ENCODE measurements at regions not wholly inside any gene's neighbourhood (a gene's known extent, or its start where the extent isn't known, plus 50 kb on each side); places are given as distances from the start of the nearest gene placed in this dataset.
"Not testable (repeated sequence)": the region's sequence is repeated elsewhere in the genome, so short reads cannot be mapped to it uniquely, and the experiment has no call there.

GRCh38 chr4:105060628-105061027 lies 86.0 kb upstream of the TET2 start:
- no peak for DNase-seq

DNA sequence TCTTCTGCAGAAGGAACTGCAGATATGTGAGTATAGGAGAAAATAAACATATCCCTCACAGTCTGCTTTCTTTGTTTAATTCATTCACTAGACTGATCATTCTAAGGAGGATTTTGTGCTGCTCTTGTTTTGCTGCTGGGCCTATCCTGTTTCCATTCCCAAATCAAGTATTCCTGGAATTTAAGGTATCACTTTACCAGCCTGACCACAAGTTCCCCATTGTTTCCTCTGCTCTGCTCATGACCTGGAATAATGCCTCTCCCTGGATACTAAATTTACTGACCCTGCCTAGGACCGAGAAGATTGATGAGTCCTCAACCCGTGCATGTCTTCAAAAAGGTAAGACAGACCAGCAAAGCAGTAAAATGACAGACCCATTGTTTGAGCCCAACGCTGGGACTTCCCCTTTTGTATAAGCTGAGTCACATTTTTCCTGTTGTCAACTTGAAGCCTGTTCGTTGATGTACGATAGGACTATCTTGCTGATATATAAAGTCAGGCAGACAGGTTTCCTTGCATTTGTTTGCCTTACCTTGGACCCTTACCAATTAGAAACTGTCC lies 85.5 kb upstream of the TET2 start:
- DNase-seq = no peak

- DNase-seq = no peak
These were observed 84.9 kb upstream of the TET2 start for GRCh38 chr4:105061731-105062130.

DNA sequence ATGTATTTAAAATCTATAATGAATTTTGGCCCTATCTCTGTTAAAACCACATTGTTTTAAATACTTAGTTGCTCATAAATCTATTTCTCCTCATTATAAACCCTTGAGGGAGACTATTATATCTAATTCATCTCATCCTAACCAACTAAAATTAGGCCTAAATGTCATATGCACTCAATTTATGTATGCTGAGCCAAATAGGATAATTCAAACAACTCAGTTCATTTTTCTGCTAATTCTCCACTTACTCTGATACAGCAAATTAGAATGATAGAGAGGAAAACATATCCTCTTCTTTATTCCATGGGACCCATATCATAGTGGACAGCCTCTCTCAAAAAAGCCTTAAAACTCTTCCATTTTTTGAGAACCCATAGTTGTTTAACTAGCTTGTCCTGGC lies 80.3 kb upstream of the TET2 start:
- DNase-seq = no peak

GRCh38 chr4:105067431-105067830 lies 79.2 kb upstream of the TET2 start:
- no peak for DNase-seq

DNA sequence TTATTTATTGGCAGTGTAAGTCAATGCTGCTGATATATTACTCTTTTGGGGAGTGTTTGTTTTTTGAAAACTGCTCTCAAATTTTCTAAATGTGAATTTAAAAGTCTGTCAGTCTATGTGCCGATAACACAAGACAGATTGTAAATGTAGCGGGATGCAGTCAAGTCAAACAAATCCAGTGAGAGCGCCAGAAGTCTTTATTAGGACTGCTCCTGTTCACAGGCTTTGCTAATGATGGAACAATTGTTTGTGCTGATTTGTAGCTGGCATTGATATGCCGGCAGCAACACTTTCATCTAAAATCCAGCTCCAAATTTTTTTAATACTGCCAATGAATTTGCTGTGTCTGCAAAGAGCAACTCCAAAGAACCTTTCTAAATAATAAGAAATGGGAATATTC lies 78.7 kb upstream of the TET2 start:
- DNase-seq = no peak

DNA sequence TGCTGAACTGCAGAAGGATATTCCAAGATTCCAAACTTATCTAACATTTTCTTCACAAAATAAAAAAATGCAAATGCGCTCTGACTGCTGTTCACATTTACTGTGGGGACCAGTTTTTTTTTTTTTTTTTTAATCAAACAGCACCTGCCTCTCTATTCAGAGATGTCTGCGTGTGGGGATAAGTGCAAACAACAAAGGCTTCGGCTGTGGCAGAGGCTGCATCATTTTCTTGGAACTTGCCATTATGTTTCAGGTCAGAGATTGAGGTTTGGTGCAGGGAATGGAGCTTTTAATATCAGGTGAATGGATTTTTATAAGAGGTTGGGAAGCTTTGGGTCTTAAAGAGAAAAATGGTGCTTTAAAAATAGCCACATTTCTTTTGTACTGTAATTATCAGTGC lies 78.2 kb upstream of the TET2 start:
- DNase-seq = no peak

DNA sequence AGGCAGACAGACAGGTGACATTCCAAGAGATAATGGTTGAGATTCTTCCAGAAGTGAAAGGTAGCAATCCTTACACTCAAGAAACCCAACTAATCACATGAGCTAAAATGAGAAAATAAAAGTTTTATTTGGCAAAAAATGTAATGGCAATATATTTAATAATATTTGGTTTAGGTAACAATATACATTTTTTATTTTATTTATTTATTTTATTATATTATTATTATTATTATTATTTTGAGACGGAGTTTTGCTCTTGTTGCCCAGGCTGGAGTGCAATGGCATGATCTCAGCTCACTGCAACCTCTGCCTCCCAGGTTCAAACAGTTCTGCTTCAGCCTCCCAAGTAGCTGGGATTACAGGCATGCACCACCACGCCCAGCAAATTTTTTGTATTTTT lies 74.6 kb upstream of the TET2 start:
- not testable (repeated sequence) for DNase-seq

- no peak for DNase-seq
These were observed 72.6 kb upstream of the TET2 start for GRCh38 chr4:105074097-105074496.

GRCh38 chr4:105075045-105075444 lies 71.6 kb upstream of the TET2 start:
- DNase-seq = no peak

DNA sequence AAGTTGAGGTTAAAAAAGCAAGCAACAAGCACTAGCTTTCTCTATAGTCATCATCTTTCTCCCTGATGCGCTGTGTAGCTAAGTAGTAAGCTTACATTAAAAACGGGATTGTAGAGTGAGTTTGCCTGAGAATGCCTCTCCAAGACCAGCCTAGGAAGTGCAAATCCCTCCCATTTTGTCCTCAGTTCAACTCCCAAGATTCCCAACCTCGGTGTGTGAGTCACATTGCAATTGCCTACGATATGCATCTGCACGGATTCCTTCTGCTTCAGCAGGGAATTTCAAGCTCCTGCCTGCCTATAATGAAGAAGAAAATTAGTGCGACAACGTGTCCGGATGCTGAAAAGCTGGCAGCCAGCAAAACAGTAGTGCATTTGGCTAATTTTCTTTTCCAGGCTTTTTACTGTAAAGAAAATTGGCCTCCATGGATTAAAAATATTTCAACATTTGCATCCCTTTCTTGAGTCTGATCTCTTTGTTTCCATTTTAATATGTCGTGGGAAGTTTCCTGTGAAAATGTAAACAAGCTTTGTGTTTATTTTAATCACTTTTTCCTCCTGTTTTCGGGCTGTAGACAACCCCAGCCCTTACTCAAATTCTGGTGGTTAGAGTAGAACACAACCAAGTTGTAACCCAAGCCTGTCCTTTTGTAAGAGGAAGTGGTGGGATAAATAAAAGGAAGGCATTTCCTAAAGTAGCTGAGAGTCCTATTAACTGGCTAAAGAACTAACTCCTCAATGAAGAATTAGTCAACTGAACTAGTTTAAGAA lies 58.4 kb upstream of the TET2 start:
- DNase-seq = peak; percentile 90

GRCh38 chr4:105092356-105092755 lies 54.3 kb upstream of the TET2 start:
- DNase-seq = peak; percentile 12

GRCh38 chr4:105092768-105093167 lies 53.9 kb upstream of the TET2 start:
- no peak for DNase-seq

- no peak for DNase-seq
These were observed 52.7 kb upstream of the TET2 start for GRCh38 chr4:105093975-105094374.

Measured in DMS 273 treated with DMSO at 0.1 percent for 48 hours (cell line).